ENCODE measurements at regions not wholly inside any gene's neighbourhood (a gene's known extent, or its start where the extent isn't known, plus 50 kb on each side); places are given as distances from the start of the nearest gene placed in this dataset.

DNA sequence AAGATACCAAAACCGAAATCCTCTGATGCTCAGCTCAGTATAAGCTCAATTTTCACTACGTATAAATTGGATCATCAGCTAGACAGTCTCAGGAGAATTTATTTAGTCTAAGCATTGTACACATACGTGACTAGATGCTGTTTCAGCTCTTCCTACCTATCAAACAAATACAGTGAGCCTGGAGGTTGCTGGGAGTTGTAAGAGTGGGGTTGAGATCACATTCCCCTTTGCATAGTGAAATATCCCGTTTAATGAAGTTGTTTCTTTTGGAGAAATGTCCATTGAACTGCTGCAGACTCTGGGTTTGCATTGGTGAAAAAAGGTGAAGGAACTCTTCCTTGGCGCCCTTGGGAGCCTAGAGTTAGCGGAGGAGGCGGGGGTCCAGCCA, 68.9 kb upstream of the GJB6 start:
- TF ChIP-seq EZH2phosphoT487 (conservative IDR thresholded peaks at IDR 0.05; ENCODE audit: low read length) (no peak), CTCF (IDR thresholded peaks at IDR 0.05; ENCODE audit: insufficient read depth, low read length, poor library complexity, severe bottlenecking) (no peak)
